Panc1 (cell line): ENCODE measurements at regions not wholly inside any gene's neighbourhood (a gene's known extent, or its start where the extent isn't known, plus 50 kb on each side); places are given as distances from the start of the nearest gene placed in this dataset.
A peak's percentile ranks its signal among the peaks of the same experiment; 100 is the strongest.

Experiments used
- ATAC-seq: fragments of 200-7000 bp; cut with Tn5 transposase; 2 replicates; pipeline ENCODE4 v1.9.1; 2020; ENCODE audit warnings: mild to moderate bottlenecking, moderate library complexity
- BruUV-seq: library from RNA; stranded (reverse); fragments of 400-500 nt; replicated peaks from 2 replicates; lab custom pipeline; 2021; lab: Mats Ljungman, UMichigan
- CTCF ChIA-PET: fragments of 300-600 bp; sonication (Branson Sonifier 250); formaldehyde crosslinking; loops from one replicate; lab custom pipeline; 2022; ENCODE audit warnings: antibody characterized with exemption; lab: Charles Lee
- POLR2A ChIA-PET: fragments of 300-600 bp; sonication (Branson Sonifier 250); formaldehyde crosslinking; loops from one replicate; lab custom pipeline; 2022; ENCODE audit warnings: antibody characterized with exemption; lab: Charles Lee
- DNase-seq: peaks from one replicate; pipeline ENCODE4 v3.0.0-alpha.2; 2010; ENCODE audit warnings: low read depth, low spot score
- H3K27ac ChIP-seq: 2 replicates; pipeline ENCODE4 v1.5.1; 2011; ENCODE audit warnings: mild to moderate bottlenecking, low read length, inconsistent platforms
- H3K27me3 ChIP-seq: fragments of 200-500 bp; sonication (Bioruptor generic); 2 replicates; pipeline ENCODE4 v1.6.0; 2014; ENCODE audit warnings: low read length, inconsistent platforms; ENCODE audit not compliant: control insufficient read depth, insufficient read depth
- H3K36me3 ChIP-seq: fragments of 200-500 bp; sonication (Bioruptor generic); 2 replicates; pipeline ENCODE4 v1.5.1; 2014; ENCODE audit warnings: inconsistent platforms, mild to moderate bottlenecking, low read length, moderate library complexity; ENCODE audit not compliant: control insufficient read depth, insufficient read depth
- H3K4me1 ChIP-seq: 2 replicates; pipeline ENCODE4 v1.5.1; 2011; ENCODE audit warnings: inconsistent platforms, mild to moderate bottlenecking, low read length, moderate library complexity; ENCODE audit not compliant: control insufficient read depth, insufficient read depth
- H3K4me3 ChIP-seq, 2 experiments: 2 replicates each; pipeline ENCODE4 v1.5.1; 2011 to 2012; ENCODE audit warnings: low read depth in 2 of 2, low read length in 2 of 2, mild to moderate bottlenecking in 2 of 2, inconsistent platforms in 1 of 2, moderate library complexity in 1 of 2
- H3K9me3 ChIP-seq: fragments of 200-500 bp; sonication (Bioruptor generic); 2 replicates; pipeline ENCODE4 v1.5.1; 2014; ENCODE audit warnings: low read depth, mild to moderate bottlenecking, inconsistent platforms, low read length, moderate library complexity; ENCODE audit not compliant: control insufficient read depth, insufficient read depth
- POLR2AphosphoS5 ChIP-seq: IDR thresholded peaks from 2 replicates; pipeline ENCODE4 v1.6.1; 2012; ENCODE audit warnings: mild to moderate bottlenecking, low read depth, low read length, moderate library complexity
- REST ChIP-seq, 2 experiments: IDR thresholded peaks; 2 replicates each; pipeline ENCODE4 v1.6.1; 2011 to 2012; ENCODE audit warnings: low read depth in 2 of 2, control low read depth in 1 of 2, low read length in 1 of 2, mild to moderate bottlenecking in 1 of 2, moderate library complexity in 1 of 2; ENCODE audit not compliant: insufficient read depth in 1 of 2
- SIN3A ChIP-seq: IDR thresholded peaks from 2 replicates; pipeline ENCODE4 v1.6.1; 2012; ENCODE audit warnings: low read depth, mild to moderate bottlenecking, low read length, moderate library complexity, borderline replicate concordance; ENCODE audit not compliant: insufficient read depth
- TCF7L2 ChIP-seq: IDR thresholded peaks from 2 replicates; pipeline ENCODE4 v1.6.1; 2011; ENCODE audit warnings: mild to moderate bottlenecking, low read depth, low read length, inconsistent platforms
- in situ Hi-C: cut with HindIII; loops from 2 replicates; pipeline ENCODE4 v1.10.0; 2016; ENCODE audit warnings: low sequenced_read_pairs, low pct_unique_long_range_greater_than_20kb
- intact Hi-C: fragments of 100-400 bp; cut with micrococcal nuclease; formaldehyde crosslinking; loops from one replicate; pipeline ENCODE4 v1.10.0; 2022; ENCODE audit not compliant: unreplicated experiment
- TF ChIP-seq, protein P1 (sequence below): fragments of 450-650 bp; IDR thresholded peaks from 2 replicates; pipeline ENCODE4 v1.5.1; 2017; ENCODE audit warnings: mild to moderate bottlenecking

GRCh38 chr21:25369524-25370300, 237.6 kb downstream of the MRPL39 start:
- no peaks in the 10 kb centered on the region for H3K36me3 ChIP-seq
- in situ Hi-C loops, result no loop called here
- no peak overlapping the region for H3K27ac ChIP-seq
- intact Hi-C loops, result no loop called here
- no peaks in the 10 kb centered on the region for H3K9me3 ChIP-seq
- TF ChIP-seq SIN3A (no peak), POLR2AphosphoS5 (no peak), TCF7L2 (no peak), REST (IDR thresholded peaks at IDR 0.05; ENCODE audit: insufficient read depth in 1 of 2, low read depth in 2 of 2, low read length in 1 of 2) (no peak)
- TF ChIP-seq, protein P1, sequence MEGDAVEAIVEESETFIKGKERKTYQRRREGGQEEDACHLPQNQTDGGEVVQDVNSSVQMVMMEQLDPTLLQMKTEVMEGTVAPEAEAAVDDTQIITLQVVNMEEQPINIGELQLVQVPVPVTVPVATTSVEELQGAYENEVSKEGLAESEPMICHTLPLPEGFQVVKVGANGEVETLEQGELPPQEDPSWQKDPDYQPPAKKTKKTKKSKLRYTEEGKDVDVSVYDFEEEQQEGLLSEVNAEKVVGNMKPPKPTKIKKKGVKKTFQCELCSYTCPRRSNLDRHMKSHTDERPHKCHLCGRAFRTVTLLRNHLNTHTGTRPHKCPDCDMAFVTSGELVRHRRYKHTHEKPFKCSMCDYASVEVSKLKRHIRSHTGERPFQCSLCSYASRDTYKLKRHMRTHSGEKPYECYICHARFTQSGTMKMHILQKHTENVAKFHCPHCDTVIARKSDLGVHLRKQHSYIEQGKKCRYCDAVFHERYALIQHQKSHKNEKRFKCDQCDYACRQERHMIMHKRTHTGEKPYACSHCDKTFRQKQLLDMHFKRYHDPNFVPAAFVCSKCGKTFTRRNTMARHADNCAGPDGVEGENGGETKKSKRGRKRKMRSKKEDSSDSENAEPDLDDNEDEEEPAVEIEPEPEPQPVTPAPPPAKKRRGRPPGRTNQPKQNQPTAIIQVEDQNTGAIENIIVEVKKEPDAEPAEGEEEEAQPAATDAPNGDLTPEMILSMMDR, result no peak
- H3K27me3 ChIP-seq, result no peaks in the 10 kb centered on the region
- H3K4me1 ChIP-seq, result no peaks in the 10 kb centered on the region
- no peak overlapping the region for H3K4me3 ChIP-seq
- peak; percentile 56; the same call in 1 of the 2 replicates for ATAC-seq
- no peak for DNase-seq
- ChIA-PET CTCF (no interaction called here), POLR2A (no interaction called here)
- no TSS peak for BruUV-seq

GRCh38 chr21:25368531-25368930, 238.8 kb downstream of the MRPL39 start:
- in situ Hi-C loops (no loop called here), intact Hi-C loops (no loop called here)
- Histone ChIP-seq H3K27me3 (no peaks in the 10 kb centered on the region), H3K4me1 (no peaks in the 10 kb centered on the region), H3K4me3 (no peak overlapping the region), H3K9me3 (no peaks in the 10 kb centered on the region), H3K36me3 (no peaks in the 10 kb centered on the region), H3K27ac (no peak overlapping the region)
- no peak for DNase-seq
- ATAC-seq, result no peak
- BruUV-seq, result no TSS peak
- POLR2A ChIA-PET, result no interaction called here
- TF ChIP-seq TCF7L2 (no peak), SIN3A (no peak), REST (IDR thresholded peaks at IDR 0.05; ENCODE audit: insufficient read depth in 1 of 2, low read depth in 2 of 2, low read length in 1 of 2) (no peak), POLR2AphosphoS5 (no peak)
- TF ChIP-seq, protein P1, result no peak
- CTCF ChIA-PET, result no interaction called here
